Activated T-cell treated with anti-CD3 and anti-CD28 coated beads, Interleukin-2, amount 50 U/mL, for 4 hours (primary cell): ENCODE measurements at regions not wholly inside any gene's neighbourhood (a gene's known extent, or its start where the extent isn't known, plus 50 kb on each side); places are given as distances from the start of the nearest gene placed in this dataset.
"Not testable (repeated sequence)": the region's sequence is repeated elsewhere in the genome, so short reads cannot be mapped to it uniquely, and the experiment has no call there.

Experiments used
- ATAC-seq, 2 donors: fragments of 200-7000 bp; cut with Tn5 transposase; one replicate each; pipeline ENCODE4 v1.10.0; 2021
- DNase-seq: peaks from one replicate; pipeline ENCODE4 v3.0.0-alpha.2; 2020
- H3K27me3 Mint-ChIP-seq: one replicate; pipeline ENCODE4 v1.8.0; 2021; ENCODE audit warnings: low read depth, mixed read lengths
- H3K36me3 Mint-ChIP-seq: one replicate; pipeline ENCODE4 v1.8.0; 2022; ENCODE audit warnings: mixed read lengths; ENCODE audit not compliant: insufficient read depth
- H3K4me1 Mint-ChIP-seq: one replicate; pipeline ENCODE4 v1.8.0; 2021; ENCODE audit warnings: low read depth, mixed read lengths
- H3K4me3 Mint-ChIP-seq: one replicate; pipeline ENCODE4 v1.8.0; 2021; ENCODE audit warnings: mild to moderate bottlenecking, moderate library complexity, mixed read lengths
- H3K9me3 Mint-ChIP-seq: one replicate; pipeline ENCODE4 v1.8.0; 2021; ENCODE audit warnings: mixed read lengths

- DNase-seq (no peak), ATAC-seq (no peak)
- Mint-ChIP-seq H3K4me3 (no peak overlapping the region), H3K36me3 (no peaks in the 10 kb centered on the region), H3K9me3 (peaks cover 4% of the 10 kb centered on the region), H3K4me1 (no peaks in the 10 kb centered on the region), H3K27me3 (no peaks in the 10 kb centered on the region)
These were observed 161.1 kb downstream of the MSN start for GRCh38 chrX:65828599-65828998.

GRCh38 chrX:65825226-65825625 lies 157.8 kb downstream of the MSN start:
- not testable (repeated sequence) for H3K4me1 Mint-ChIP-seq, H3K4me3 Mint-ChIP-seq, H3K9me3 Mint-ChIP-seq, ATAC-seq, H3K27me3 Mint-ChIP-seq, DNase-seq, H3K36me3 Mint-ChIP-seq

GRCh38 chrX:65821721-65822496 lies 154.5 kb downstream of the MSN start:
- DNase-seq (peak; percentile 31), ATAC-seq (peak; percentile 84 to 86)
- Mint-ChIP-seq H3K4me3 (peak overlapping the region; percentile 74), H3K4me1 (peaks cover 9% of the 10 kb centered on the region), H3K9me3 (no peaks in the 10 kb centered on the region), H3K27me3 (no peaks in the 10 kb centered on the region), H3K36me3 (no peaks in the 10 kb centered on the region)

- ATAC-seq, DNase-seq: not testable (repeated sequence)
These were observed 152.5 kb downstream of the MSN start for GRCh38 chrX:65819983-65820382.

GRCh38 chrX:65813245-65813644 lies 145.8 kb downstream of the MSN start:
- no peak overlapping the region for H3K4me3 Mint-ChIP-seq
- H3K36me3 Mint-ChIP-seq = no peaks in the 10 kb centered on the region

More at GRCh38 chrX:65819983-65820382, 152.5 kb downstream of the MSN start:
- H3K4me1 Mint-ChIP-seq, H3K36me3 Mint-ChIP-seq, H3K4me3 Mint-ChIP-seq, H3K9me3 Mint-ChIP-seq, H3K27me3 Mint-ChIP-seq: not testable (repeated sequence)

GRCh38 chrX:65811558-65812228 lies 144.2 kb downstream of the MSN start:
- ATAC-seq = no peak
- no peak for DNase-seq
- Mint-ChIP-seq H3K4me3 (no peak overlapping the region), H3K36me3 (no peaks in the 10 kb centered on the region), H3K9me3 (peaks cover 20% of the 10 kb centered on the region), H3K4me1 (no peaks in the 10 kb centered on the region), H3K27me3 (no peaks in the 10 kb centered on the region)

More at GRCh38 chrX:65813245-65813644, 145.8 kb downstream of the MSN start:
- no peaks in the 10 kb centered on the region for H3K4me1 Mint-ChIP-seq
- peaks cover 20% of the 10 kb centered on the region for H3K9me3 Mint-ChIP-seq
- no peak for ATAC-seq
- H3K27me3 Mint-ChIP-seq = no peaks in the 10 kb centered on the region
- DNase-seq = no peak
